T47D (cell line): ENCODE measurements at regions not wholly inside any gene's neighbourhood (a gene's known extent, or its start where the extent isn't known, plus 50 kb on each side); places are given as distances from the start of the nearest gene placed in this dataset.
A peak's percentile ranks its signal among the peaks of the same experiment; 100 is the strongest.

Source experiments
- DNase-seq, 2 experiments: peaks; one replicate each; pipeline versions ENCODE4 v3.0.0 to v3.0.0-alpha.2; 2011 to 2012; ENCODE audit warnings: low read depth in 1 of 2, low spot score in 1 of 2
- JUND ChIP-seq: IDR thresholded peaks from 2 replicates; pipeline ENCODE4 v1.6.1; 2012; ENCODE audit warnings: low read depth
- in situ Hi-C: cut with HindIII; loops from 2 replicates; pipeline ENCODE4 v1.10.0; 2016; ENCODE audit warnings: low sequenced_read_pairs, low pct_unique_long_range_greater_than_20kb

- in situ Hi-C loops, result no loop called here
- no peak for DNase-seq
- no peak for TF ChIP-seq JUND
These were observed 121.4 kb downstream of the UNC5CL start for GRCh38 chr6:40917603-40918002.

GRCh38 chr6:40916845-40917244 is 122.2 kb downstream of the UNC5CL start:
- no peak for TF ChIP-seq JUND
- in situ Hi-C loops, result no loop called here
- no peak for DNase-seq

GRCh38 chr6:40915165-40915564 is 123.9 kb downstream of the UNC5CL start:
- DNase-seq, result no peak
- TF ChIP-seq JUND, result no peak
- in situ Hi-C loops, result no loop called here

GRCh38 chr6:40914005-40914404 is 125.0 kb downstream of the UNC5CL start:
- no peak for TF ChIP-seq JUND
- in situ Hi-C loops, result no loop called here
- no peak for DNase-seq

- no peak for TF ChIP-seq JUND
- in situ Hi-C loops, result no loop called here
- peak; percentile 14 to 77 for DNase-seq
These were observed 126.7 kb downstream of the UNC5CL start for GRCh38 chr6:40912158-40912946.

GRCh38 chr6:40910260-40910893 is 128.6 kb downstream of the UNC5CL start:
- no peak for DNase-seq
- TF ChIP-seq JUND, result no peak

GRCh38 chr6:40909811-40910210 is 129.2 kb downstream of the UNC5CL start:
- DNase-seq, result no peak
- in situ Hi-C loops, result no loop called here
- TF ChIP-seq JUND, result no peak

More at GRCh38 chr6:40910260-40910893, 128.6 kb downstream of the UNC5CL start:
- in situ Hi-C loops, result no loop called here

GRCh38 chr6:40907198-40907701 is 131.8 kb downstream of the UNC5CL start:
- in situ Hi-C loops, result no loop called here
- DNase-seq, result peak; percentile 57 to 91
- no peak for TF ChIP-seq JUND

GRCh38 chr6:40906759-40907158 is 132.3 kb downstream of the UNC5CL start:
- no peak for TF ChIP-seq JUND
- DNase-seq, result peak in 1 of 2 experiments; percentile 26
- in situ Hi-C loops, result no loop called here

- DNase-seq, result no peak
- in situ Hi-C loops, result no loop called here
- no peak for TF ChIP-seq JUND
These were observed 134.3 kb downstream of the UNC5CL start for GRCh38 chr6:40904583-40905194.

- TF ChIP-seq JUND, result no peak
- DNase-seq, result no peak
- in situ Hi-C loops, result no loop called here
These were observed 135.6 kb downstream of the UNC5CL start for GRCh38 chr6:40903456-40903855.

- no peak for DNase-seq
- in situ Hi-C loops, result no loop called here
- TF ChIP-seq JUND, result no peak
These were observed 137.5 kb downstream of the UNC5CL start for GRCh38 chr6:40901322-40902055.
